Adrenal gland (tissue), 9 donors: ENCODE measurements at regions not wholly inside any gene's neighbourhood (a gene's known extent, or its start where the extent isn't known, plus 50 kb on each side); places are given as distances from the start of the nearest gene placed in this dataset.
A peak's percentile ranks its signal among the peaks of the same experiment; 100 is the strongest.
"Not testable (repeated sequence)": the region's sequence is repeated elsewhere in the genome, so short reads cannot be mapped to it uniquely, and the experiment has no call there.

Source experiments
- DNase-seq, 7 donors: peaks; one replicate each; pipeline ENCODE4 v3.0.0-alpha.2; 2019 to 2020
- H3K27ac ChIP-seq, 5 donors: fragments of 200-600 bp; sonication (generic) in 4 of 5; 1 replicate in 3 of 5; 2 replicates in 2 of 5; pipeline versions ENCODE4 v1.5.1 to v1.8.0; 2016 to 2020; ENCODE audit warnings: mild to moderate bottlenecking in 1 of 5
- H3K27me3 ChIP-seq: fragments of 200-600 bp; 2 replicates; pipeline ENCODE4 v1.8.0; 2021
- H3K36me3 ChIP-seq, 2 donors: fragments of 200-600 bp; replicated peaks in 1 of 2; 1 replicate in 1 of 2; 2 replicates in 1 of 2; pipeline versions ENCODE4 v1.5.1 to v1.8.0; 2018 to 2022
- H3K4me1 ChIP-seq, 2 donors: fragments of 200-600 bp; replicated peaks in 1 of 2; 1 replicate in 1 of 2; 2 replicates in 1 of 2; pipeline versions ENCODE4 v1.5.1 to v1.8.0; 2018 to 2021
- H3K4me3 ChIP-seq, 4 donors: fragments of 200-600 bp; sonication (generic) in 3 of 4; one replicate each; pipeline ENCODE4 v1.5.1; 2016 to 2018
- H3K9me3 ChIP-seq, 3 donors: fragments of 200-600 bp; sonication (generic) in 1 of 3; replicated peaks in 1 of 3; 1 replicate in 2 of 3; 2 replicates in 1 of 3; pipeline versions ENCODE4 v1.5.1 to v1.8.0; 2016 to 2021
- CTCF ChIP-seq, 6 experiments: fragments of 450-650 bp in 4 of 6; fragments of 200-600 bp in 2 of 6; sonication (generic) in 1 of 6; IDR thresholded peaks; 1 replicate in 5 of 6; 2 replicates in 1 of 6; pipeline versions ENCODE4 v1.5.1 to v1.8.0; 2016 to 2021; ENCODE audit warnings: antibody characterized with exemption in 6 of 6, mild to moderate bottlenecking in 2 of 6, moderate library complexity in 1 of 6
- POLR2A ChIP-seq, 2 donors: fragments of 450-650 bp; IDR thresholded peaks; one replicate each; pipeline ENCODE4 v1.6.1; 2017; ENCODE audit warnings: antibody characterized with exemption in 2 of 2, mild to moderate bottlenecking in 2 of 2, moderate library complexity in 1 of 2
- WGBS, 4 donors: extraction: QIAGEN DNeasy Blood & Tissue Kit in 2 of 4; methylation state at CpG; one replicate each; pipeline versions ENCODE4 v1.1.5 to v1.1.7; 2013 to 2017; 5-methylcytosine and 5-hydroxymethylcytosine counted together
- intact Hi-C, 2 donors: fragments of 100-400 bp; cut with DNase I; formaldehyde crosslinking; loops; one replicate each; pipeline versions ENCODE4 v1.14.1 to v1.15.0; 2022 to 2023
- donor health status: healthy with polysubstance abuse.
- donor health status: Bipolar disorder and iron deficiency.
- donor health status: DM: yes; HTN: yes; CAD: no.
- donor health status: DM: no; HTN: no; CAD: no.
- donor health status: DM: no; HTN: no; CAD: no.

GRCh38 chr5:100646011-100646410 is 110.8 kb downstream of the FAM174A start:
- WGBS, 4 donors: 66 to 83% (median 75%) methylated on average over 3 of the region's 3 CpGs
- Histone ChIP-seq H3K9me3 (no peaks in the 10 kb centered on the region), H3K4me1 (no peaks in the 10 kb centered on the region), H3K4me3 (no peak overlapping the region), H3K27me3 (no peaks in the 10 kb centered on the region), H3K27ac (no peak overlapping the region), H3K36me3 (no peaks in the 10 kb centered on the region)
- intact Hi-C loops: no loop called here
- DNase-seq: no peak
- TF ChIP-seq CTCF (IDR thresholded peaks at IDR 0.05) (no peak), POLR2A (IDR thresholded peaks at IDR 0.05) (no peak)

- no peak for DNase-seq
- 78 to 85% (median 82%) methylated on average over 9 of the region's 9 CpGs for WGBS, 4 donors
- Histone ChIP-seq H3K4me3 (no peak overlapping the region), H3K27me3 (no peaks in the 10 kb centered on the region), H3K36me3 (no peaks in the 10 kb centered on the region), H3K9me3 (no peaks in the 10 kb centered on the region), H3K27ac (no peak overlapping the region), H3K4me1 (no peaks in the 10 kb centered on the region)
- TF ChIP-seq POLR2A (IDR thresholded peaks at IDR 0.05): no peak
- no peak for TF ChIP-seq CTCF (IDR thresholded peaks at IDR 0.05)
- intact Hi-C loops: no loop called here
Measured at GRCh38 chr5:100646691-100647090, 111.5 kb downstream of the FAM174A start.

- Histone ChIP-seq H3K4me3 (no peak overlapping the region), H3K36me3 (no peaks in the 10 kb centered on the region), H3K4me1 (no peaks in the 10 kb centered on the region), H3K27me3 (no peaks in the 10 kb centered on the region), H3K9me3 (no peaks in the 10 kb centered on the region), H3K27ac (no peak overlapping the region)
- intact Hi-C loops: no loop called here
- WGBS, 4 donors: 72 to 76% (median 74%) methylated on average over 10 of the region's 10 CpGs
- DNase-seq: peak in 6 of 7 donors; percentile 21 to 66 (median 40)
- TF ChIP-seq POLR2A (IDR thresholded peaks at IDR 0.05): no peak
- TF ChIP-seq CTCF (IDR thresholded peaks at IDR 0.05): no peak
Measured at GRCh38 chr5:100647461-100648230, 112.5 kb downstream of the FAM174A start.

GRCh38 chr5:100654895-100655294 is 119.7 kb downstream of the FAM174A start:
- H3K9me3 ChIP-seq: no peaks in the 10 kb centered on the region
- no peak for DNase-seq
- H3K27ac ChIP-seq: no peak overlapping the region
- TF ChIP-seq CTCF (IDR thresholded peaks at IDR 0.05) (no peak), POLR2A (IDR thresholded peaks at IDR 0.05) (no peak)
- no peaks in the 10 kb centered on the region for H3K4me1 ChIP-seq
- no peaks in the 10 kb centered on the region for H3K36me3 ChIP-seq
- no peak overlapping the region for H3K4me3 ChIP-seq
- intact Hi-C loops: no loop called here
- no peaks in the 10 kb centered on the region for H3K27me3 ChIP-seq

- H3K4me1 ChIP-seq, DNase-seq, intact Hi-C loops, H3K9me3 ChIP-seq, H3K27ac ChIP-seq, H3K27me3 ChIP-seq, H3K4me3 ChIP-seq, H3K36me3 ChIP-seq: not testable (repeated sequence)
- 90 to 93% methylated on average over 26 to 27 of the region's 28 CpGs; no CpG with 5 or more reads in 2 of the 4 donors for WGBS, 4 donors
Measured at GRCh38 chr5:100656771-100657170, 121.6 kb downstream of the FAM174A start.
